ENCODE measurements at regions not wholly inside any gene's neighbourhood (a gene's known extent, or its start where the extent isn't known, plus 50 kb on each side); places are given as distances from the start of the nearest gene placed in this dataset.

- TF ChIP-seq REST (IDR thresholded peaks at IDR 0.05; ENCODE audit: low read depth) (no peak), ZBTB33 (IDR thresholded peaks at IDR 0.05; ENCODE audit: extremely low read depth, insufficient replicate concordance, low read length) (no peak)
These were observed 377.8 kb downstream of the SFMBT2 start (continued) for GRCh38 chr10:7033031-7033430.

GRCh38 chr10:7030134-7030855 is 380.5 kb downstream of the SFMBT2 start:
- Histone ChIP-seq H3K4me1 (ENCODE audit: control insufficient read depth in 1 of 2, insufficient read depth in 2 of 2, low read length in 2 of 2) (no peaks in the 10 kb centered on the region), H3K9me2 (ENCODE audit: insufficient read depth) (no peaks in the 10 kb centered on the region), H3K27me3 (ENCODE audit: insufficient read depth, low read length) (no peaks in the 10 kb centered on the region), H4K20me1 (ENCODE audit: insufficient read depth) (no peaks in the 10 kb centered on the region), H3K9ac (ENCODE audit: low read length) (no peak overlapping the region), H3K4me3 (replicated peaks in 1 of 2; ENCODE audit: low read depth in 1 of 2, low read length in 2 of 2) (no peak overlapping the region), H3K79me2 (ENCODE audit: insufficient read depth, low read length) (no peaks in the 10 kb centered on the region), H3K4me2 (ENCODE audit: low read length) (no peak overlapping the region), H3K27ac (ENCODE audit: low read depth, low read length) (no peak overlapping the region), H3K9me3 (ENCODE audit: control insufficient read depth in 1 of 2, insufficient read depth in 1 of 2, low read depth in 1 of 2, low read length in 2 of 2) (no peaks in the 10 kb centered on the region), H3K36me3 (ENCODE audit: control insufficient read depth in 1 of 2, insufficient read depth in 2 of 2, low read length in 2 of 2) (no peaks in the 10 kb centered on the region), H2AFZ (ENCODE audit: low read depth, low read length, poor library complexity, severe bottlenecking) (no peak overlapping the region)
- intact Hi-C loops (cut with micrococcal nuclease) = no loop called here
- ChIA-PET RAD21 (ENCODE audit: low non-redundant PET in 1 of 2, low total read pairs in 2 of 2, uncharacterized antibody in 2 of 2, unreplicated experiment in 2 of 2) (no interaction called here), POLR2A (no interaction called here), CTCF (no interaction called here)
- BruUV-seq (replicated peaks) = no TSS peak
- DNase-seq (ENCODE audit: low read depth, low spot score) (no peak), ATAC-seq (no peak)
- no peak for TF ChIP-seq REST (IDR thresholded peaks at IDR 0.05; ENCODE audit: low read depth)
- TF ChIP-seq YY1 (IDR thresholded peaks at IDR 0.05; ENCODE audit: extremely low read depth, insufficient replicate concordance, low read depth, low read length) = no peak
- TF ChIP-seq CEBPB (IDR thresholded peaks at IDR 0.05; ENCODE audit: low read depth) = no peak
- TF ChIP-seq CBX3 (IDR thresholded peaks at IDR 0.05; ENCODE audit: low read depth) = no peak
- no peak for TF ChIP-seq FOSL1 (IDR thresholded peaks at IDR 0.05; ENCODE audit: low read depth)
- TF ChIP-seq EZH2 (IDR thresholded peaks at IDR 0.05) = no peak
- TF ChIP-seq JUND (IDR thresholded peaks at IDR 0.05) = no peak
- no peak for TF ChIP-seq EZH2phosphoT487 (IDR thresholded peaks at IDR 0.05; ENCODE audit: borderline replicate concordance)
- no peak for TF ChIP-seq ZBTB33 (IDR thresholded peaks at IDR 0.05; ENCODE audit: extremely low read depth, insufficient replicate concordance, low read length)

Measured in HCT116 (cell line).